K562 (cell line): ENCODE measurements at regions not wholly inside any gene's neighbourhood (a gene's known extent, or its start where the extent isn't known, plus 50 kb on each side); places are given as distances from the start of the nearest gene placed in this dataset.

ENCODE experiments used
- ATAC-seq: fragments of 200-7000 bp; cut with Tn5 transposase; 3 replicates; pipeline ENCODE4 v1.9.1; 2020; ENCODE audit warnings: moderate library complexity
- BruUV-seq: library from RNA; stranded (reverse); fragments of 400-500 nt; replicated peaks from 2 replicates; lab custom pipeline; 2021; lab: Mats Ljungman, UMichigan
- CTCF ChIA-PET: fragments of 300-600 bp; formaldehyde crosslinking; extraction: SDS; loops from one replicate; lab custom pipeline; 2021; ENCODE audit warnings: low intra/inter-chr PET ratio; lab: Yijun Ruan, JAX
- POLR2A ChIA-PET: fragments of 300-600, 350-650 bp; sonication (Branson Sonifier 250); formaldehyde crosslinking; extraction: SDS; loops from one replicate; lab custom pipeline; 2021; ENCODE audit warnings: antibody characterized with exemption, inconsistent platforms; lab: Yijun Ruan, JAX
- DNase-seq, 4 experiments: peaks; one replicate each; pipeline versions ENCODE4 v3.0.0 to v3.0.0-alpha.2; 2011 to 2018; ENCODE audit warnings: low spot score in 3 of 4, mixed read lengths in 3 of 4; ENCODE audit errors: extremely low read depth in 1 of 4
- FAIRE-seq: peaks from 2 replicates; lab custom pipeline; 2011; peaks lifted over from hg19 to GRCh38; lab: Jason Lieb, UNC
- H2AFZ ChIP-seq: 2 replicates; pipeline ENCODE4 v1.6.0; 2011; ENCODE audit warnings: low read depth, low read length, control low read depth, inconsistent platforms
- H3K27ac ChIP-seq: fragments of 200-600 bp; 3 replicates; pipeline ENCODE4 v1.8.0; 2011; ENCODE audit warnings: low read depth, mild to moderate bottlenecking, control low read depth, inconsistent platforms, low read length, moderate library complexity, mixed read lengths; ENCODE audit errors: extremely low read depth
- H3K27me3 ChIP-seq, 2 experiments: fragments of 300-600 bp in 1 of 2; 2 replicates in 1 of 2; 3 replicates in 1 of 2; pipeline versions ENCODE4 v1.6.0 to v1.8.0; 2011; ENCODE audit warnings: inconsistent platforms in 2 of 2, low read length in 2 of 2, mild to moderate bottlenecking in 1 of 2, mixed read lengths in 1 of 2, moderate library complexity in 1 of 2; ENCODE audit not compliant: control insufficient read depth in 2 of 2, insufficient read depth in 2 of 2
- H3K36me3 ChIP-seq: fragments of 300-600 bp; 3 replicates; pipeline ENCODE4 v1.8.0; 2011; ENCODE audit warnings: mild to moderate bottlenecking, low read length, inconsistent platforms; ENCODE audit not compliant: control insufficient read depth, insufficient read depth
- H3K4me1 ChIP-seq, 2 experiments: fragments of 200-600 bp in 1 of 2; replicated peaks in 1 of 2; 2 replicates in 1 of 2; 3 replicates in 1 of 2; pipeline versions ENCODE4 v1.5.1 to v1.8.0; 2011; ENCODE audit warnings: inconsistent platforms in 2 of 2, low read length in 2 of 2, mild to moderate bottlenecking in 1 of 2, mixed read lengths in 1 of 2, moderate library complexity in 1 of 2; ENCODE audit not compliant: control insufficient read depth in 2 of 2, insufficient read depth in 2 of 2
- H3K4me2 ChIP-seq: 2 replicates; pipeline ENCODE4 v1.6.1; 2011; ENCODE audit warnings: low read length, control low read depth, inconsistent platforms, mixed read lengths; ENCODE audit not compliant: insufficient read depth
- H3K4me3 ChIP-seq: fragments of 200-600 bp; sonication (generic), shearing (Covaris generic); 2 replicates; pipeline ENCODE4 v1.5.1; 2016; ENCODE audit warnings: control low read depth, inconsistent platforms
- H3K79me2 ChIP-seq: fragments of 200-600 bp; 3 replicates; pipeline ENCODE4 v1.8.0; 2011; ENCODE audit warnings: low read length, inconsistent platforms; ENCODE audit not compliant: control insufficient read depth, insufficient read depth
- H3K9ac ChIP-seq, 2 experiments: 2 replicates each; pipeline versions ENCODE4 v1.6.0 to v1.6.1; 2011; ENCODE audit warnings: low read depth in 2 of 2, low read length in 2 of 2, control low read depth in 1 of 2, inconsistent platforms in 1 of 2, mild to moderate bottlenecking in 1 of 2, mixed read lengths in 1 of 2; ENCODE audit not compliant: insufficient read depth in 1 of 2
- H3K9me1 ChIP-seq: one replicate; pipeline ENCODE4 v1.6.0; 2011; ENCODE audit warnings: inconsistent platforms, mild to moderate bottlenecking, low read length, moderate library complexity; ENCODE audit not compliant: control insufficient read depth, insufficient read depth
- H3K9me3 ChIP-seq: replicated peaks from 2 replicates; pipeline ENCODE4 v1.5.1; 2011; ENCODE audit warnings: low read depth, low read length, inconsistent platforms; ENCODE audit not compliant: control insufficient read depth, insufficient read depth
- H4K20me1 ChIP-seq: replicated peaks from 2 replicates; pipeline ENCODE4 v1.6.1; 2011; ENCODE audit warnings: low read length, inconsistent platforms, mixed read lengths; ENCODE audit not compliant: control insufficient read depth, insufficient read depth
- E2F4 ChIP-seq: sonication (generic); formaldehyde crosslinking; IDR thresholded peaks from 2 replicates; pipeline ENCODE4 v1.8.0; 2022; ENCODE audit warnings: mild to moderate bottlenecking, low read depth, missing genetic modification reagents
- ELK1 ChIP-seq: sonication (generic); formaldehyde crosslinking; IDR thresholded peaks from 2 replicates; pipeline ENCODE4 v1.8.1; 2022; ENCODE audit warnings: missing genetic modification reagents
- FIP1L1 ChIP-seq: fragments of 200-400 bp; formaldehyde crosslinking; IDR thresholded peaks from 2 replicates; pipeline ENCODE4 v1.6.1; 2018; ENCODE audit warnings: mild to moderate bottlenecking, low read depth, low read length; ENCODE audit not compliant: poor library complexity, severe bottlenecking
- IRF9 ChIP-seq: fragments of 450-650 bp; IDR thresholded peaks from 2 replicates; pipeline ENCODE4 v1.6.1; 2016; ENCODE audit warnings: missing biosample characterization, missing genetic modification characterization
- WGBS: fragments of 100-300 bp; shearing (Covaris generic); methylation state at CpG from one replicate; pipeline ENCODE4 v1.1.6; 2016; ENCODE audit warnings: low coverage, mixed read lengths; ENCODE audit not compliant: insufficient coverage; ENCODE audit errors: missing lambda C conversion rate; 5-methylcytosine and 5-hydroxymethylcytosine counted together
- in situ Hi-C: fragments of 300-500 bp; cut with MboI; formaldehyde crosslinking; loops from 4 replicates; pipeline ENCODE4 v1.15.0; 2018; ENCODE audit warnings: inconsistent platforms, mixed read lengths
- intact Hi-C: fragments of 100-400 bp; cut with micrococcal nuclease; formaldehyde crosslinking; loops from 2 replicates; pipeline ENCODE4 v1.14.2; 2022

GRCh38 chr10:125538947-125539731 is 143.8 kb downstream of the TEX36 start:
- no peak overlapping the region for H3K27ac ChIP-seq
- 0% methylated on average over 13 of the region's 13 CpGs for WGBS
- H3K36me3 ChIP-seq: no peaks in the 10 kb centered on the region
- H3K9ac ChIP-seq: no peak overlapping the region
- no peaks in the 10 kb centered on the region for H3K79me2 ChIP-seq
- no peaks in the 10 kb centered on the region for H3K9me1 ChIP-seq
- TF ChIP-seq IRF9 (tag): no peak
- TF ChIP-seq FIP1L1: no peak
- no peak for TF ChIP-seq E2F4 (CRISPR knock-in tag)
- TF ChIP-seq ELK1 (CRISPR knock-in tag): no peak
- POLR2A ChIA-PET: interaction anchor here (1.2 kb wide), 1 partner anchor 40 kb away, joined by 3 read pairs; no protein-coding TSS in a partner anchor
- no peak overlapping the region for H3K4me2 ChIP-seq
- DNase-seq (no peak), FAIRE-seq (no peak), ATAC-seq (no peak)
- peaks cover 2 to 53% of the 10 kb centered on the region in 2 experiments; a peak in 4 of 5 replicates for H3K27me3 ChIP-seq
- in situ Hi-C loops: no loop called here
- intact Hi-C loops: no loop called here
- CTCF ChIA-PET: no interaction called here
- no TSS peak for BruUV-seq
- H3K9me3 ChIP-seq: no peaks in the 10 kb centered on the region
- H3K4me1 ChIP-seq: no peaks in the 10 kb centered on the region
- H3K4me3 ChIP-seq: no peak overlapping the region
- H2AFZ ChIP-seq: no peak overlapping the region
- no peaks in the 10 kb centered on the region for H4K20me1 ChIP-seq
